NCI-H460 (cell line): ENCODE measurements at regions not wholly inside any gene's neighbourhood (a gene's known extent, or its start where the extent isn't known, plus 50 kb on each side); places are given as distances from the start of the nearest gene placed in this dataset.

Experiments used
- small RNA-seq, 2 experiments: library from RNA; depleted of rRNA; stranded (forward); fragments of <200 nt; gene quantifications; one replicate each; pipeline ENCODE3, GENCODE V24; 2014

Small RNA genes lying in the stretch of these regions (small RNA-seq; reads per million reads assigned to genes)
- gene HMGN2P13, result 0 reads per million in 2 experiments
